NCI-H510A (cell line): ENCODE measurements at regions not wholly inside any gene's neighbourhood (a gene's known extent, or its start where the extent isn't known, plus 50 kb on each side); places are given as distances from the start of the nearest gene placed in this dataset.

Experiments used
- DNase-seq: peaks from one replicate; lab custom pipeline; 2025; lab: John Stamatoyannopoulos, UW

GRCh38 chr1:58911841-58912499 lies 128.1 kb upstream of the JUN start:
- no peak for DNase-seq

- no peak for DNase-seq
Observed at GRCh38 chr1:58914925-58915324, 131.1 kb upstream of the JUN start.

- no peak for DNase-seq
Observed at GRCh38 chr1:58917436-58917835, 133.6 kb upstream of the JUN start.

GRCh38 chr1:58919226-58919958 lies 135.5 kb upstream of the JUN start:
- DNase-seq = no peak

- DNase-seq = no peak
Observed at GRCh38 chr1:58919959-58920321, 136.1 kb upstream of the JUN start.

GRCh38 chr1:58921342-58921741 lies 137.5 kb upstream of the JUN start:
- DNase-seq = no peak

- no peak for DNase-seq
Observed at GRCh38 chr1:58921751-58922150, 137.9 kb upstream of the JUN start.

- DNase-seq = no peak
Observed at GRCh38 chr1:58922302-58923089, 138.6 kb upstream of the JUN start.

GRCh38 chr1:58923090-58923470 lies 139.2 kb upstream of the JUN start:
- DNase-seq = no peak

- no peak for DNase-seq
Observed at GRCh38 chr1:58924016-58924565, 140.2 kb upstream of the JUN start.

- DNase-seq = no peak
Observed at GRCh38 chr1:58924821-58925220, 141.0 kb upstream of the JUN start.

- DNase-seq = no peak
Observed at GRCh38 chr1:58925247-58925646, 141.4 kb upstream of the JUN start.

- no peak for DNase-seq
Observed at GRCh38 chr1:58926152-58926551, 142.3 kb upstream of the JUN start.

- no peak for DNase-seq
Observed at GRCh38 chr1:58927041-58927721, 143.3 kb upstream of the JUN start.

GRCh38 chr1:58927722-58928085 lies 143.9 kb upstream of the JUN start:
- no peak for DNase-seq

- no peak for DNase-seq
Observed at GRCh38 chr1:58928514-58928913, 144.7 kb upstream of the JUN start.

- no peak for DNase-seq
Observed at GRCh38 chr1:58929671-58930325, 146.0 kb upstream of the JUN start.

- no peak for DNase-seq
Observed at GRCh38 chr1:58931024-58931423, 147.2 kb upstream of the JUN start.

GRCh38 chr1:58931756-58932155 lies 147.9 kb upstream of the JUN start:
- no peak for DNase-seq

GRCh38 chr1:58932859-58933598 lies 149.2 kb upstream of the JUN start:
- peak; percentile 89 for DNase-seq

- DNase-seq = no peak
Observed at GRCh38 chr1:58933599-58933926, 149.7 kb upstream of the JUN start.
